ENCODE measurements at regions not wholly inside any gene's neighbourhood (a gene's known extent, or its start where the extent isn't known, plus 50 kb on each side); places are given as distances from the start of the nearest gene placed in this dataset.

DNA sequence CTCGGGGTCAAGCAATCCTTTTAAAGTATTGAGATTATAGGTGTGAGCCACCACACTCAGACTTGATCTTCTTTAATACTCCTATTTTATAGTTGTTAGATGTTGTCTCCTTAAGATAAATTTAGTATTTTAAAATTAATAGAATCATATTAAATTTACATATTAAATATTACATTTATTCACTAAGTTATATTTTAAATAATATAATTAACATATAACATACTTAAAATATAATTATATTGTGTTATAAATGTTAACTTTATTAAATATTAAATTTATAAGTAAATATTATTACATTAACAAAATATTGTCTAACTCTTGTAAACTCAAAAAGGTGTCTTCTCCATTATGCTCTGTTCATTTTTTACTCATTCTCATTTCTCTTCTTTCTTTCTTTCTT is 675.9 kb upstream of the ADGRL4 start:
- Histone ChIP-seq H3K27me3 (ENCODE audit: control insufficient read depth, insufficient read depth, low read length) (no peaks in the 10 kb centered on the region), H3K4me3 (ENCODE audit: low read depth, low read length) (no peak overlapping the region), H3K4me1 (ENCODE audit: control insufficient read depth, insufficient read depth, low read length) (no peaks in the 10 kb centered on the region), H3K36me3 (ENCODE audit: control insufficient read depth, insufficient read depth, low read length) (no peaks in the 10 kb centered on the region), H3K9ac (ENCODE audit: low read depth, low read length) (no peak overlapping the region), H3K9me3 (ENCODE audit: control insufficient read depth, insufficient read depth, low read length) (no peaks in the 10 kb centered on the region)

DNA sequence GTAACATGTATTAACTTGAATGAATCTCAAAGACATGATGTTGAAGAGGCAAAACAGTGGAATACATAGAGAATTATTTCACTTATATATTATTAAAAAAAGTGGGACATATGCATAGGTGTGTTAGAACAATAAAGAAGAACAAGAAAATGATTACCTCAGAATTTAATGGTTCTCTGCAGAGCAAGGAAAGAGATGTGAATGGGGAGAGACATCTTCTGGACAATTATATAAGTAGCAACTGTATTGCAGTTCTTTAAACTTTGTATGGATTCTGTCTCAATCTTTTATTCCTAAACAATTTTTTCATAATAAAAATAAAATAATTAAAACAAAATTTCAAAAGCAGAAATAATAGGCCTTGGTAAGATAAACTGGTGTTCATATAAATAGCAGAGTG is 674.9 kb upstream of the ADGRL4 start:
- no peaks in the 10 kb centered on the region for H3K9me3 ChIP-seq (ENCODE audit: control insufficient read depth, insufficient read depth, low read length)
- no peaks in the 10 kb centered on the region for H3K4me1 ChIP-seq (ENCODE audit: control insufficient read depth, insufficient read depth, low read length)
- H3K27me3 ChIP-seq (ENCODE audit: control insufficient read depth, insufficient read depth, low read length) = no peaks in the 10 kb centered on the region
- H3K9ac ChIP-seq (ENCODE audit: low read depth, low read length) = no peak overlapping the region
- H3K4me3 ChIP-seq (ENCODE audit: low read depth, low read length) = no peak overlapping the region
- H3K36me3 ChIP-seq (ENCODE audit: control insufficient read depth, insufficient read depth, low read length) = no peaks in the 10 kb centered on the region

DNA sequence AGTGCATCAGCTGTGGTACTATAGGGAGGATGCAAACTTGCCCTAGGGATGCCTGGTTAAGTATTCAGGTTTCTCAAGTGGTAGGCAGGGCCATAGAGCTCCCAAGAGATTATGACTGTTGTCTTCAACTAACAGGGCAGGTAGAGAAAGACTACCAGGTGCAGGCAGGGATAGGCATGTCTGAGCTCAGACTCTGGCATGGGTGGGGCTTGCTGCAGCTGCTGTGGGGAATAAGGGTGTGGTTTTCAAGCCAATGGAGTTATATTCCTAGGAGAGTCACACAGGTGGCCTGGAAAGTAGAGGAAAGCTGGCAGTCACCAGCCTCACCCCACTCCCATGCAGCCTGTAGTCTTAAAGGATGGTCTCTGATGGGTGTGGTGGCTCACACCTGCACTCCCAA is 673.4 kb upstream of the ADGRL4 start:
- H3K4me1 ChIP-seq (ENCODE audit: control insufficient read depth, insufficient read depth, low read length) = no peaks in the 10 kb centered on the region
- no peaks in the 10 kb centered on the region for H3K36me3 ChIP-seq (ENCODE audit: control insufficient read depth, insufficient read depth, low read length)
- no peak overlapping the region for H3K9ac ChIP-seq (ENCODE audit: low read depth, low read length)
- no peak overlapping the region for H3K4me3 ChIP-seq (ENCODE audit: low read depth, low read length)
- H3K9me3 ChIP-seq (ENCODE audit: control insufficient read depth, insufficient read depth, low read length) = no peaks in the 10 kb centered on the region
- H3K27me3 ChIP-seq (ENCODE audit: control insufficient read depth, insufficient read depth, low read length) = no peaks in the 10 kb centered on the region

DNA sequence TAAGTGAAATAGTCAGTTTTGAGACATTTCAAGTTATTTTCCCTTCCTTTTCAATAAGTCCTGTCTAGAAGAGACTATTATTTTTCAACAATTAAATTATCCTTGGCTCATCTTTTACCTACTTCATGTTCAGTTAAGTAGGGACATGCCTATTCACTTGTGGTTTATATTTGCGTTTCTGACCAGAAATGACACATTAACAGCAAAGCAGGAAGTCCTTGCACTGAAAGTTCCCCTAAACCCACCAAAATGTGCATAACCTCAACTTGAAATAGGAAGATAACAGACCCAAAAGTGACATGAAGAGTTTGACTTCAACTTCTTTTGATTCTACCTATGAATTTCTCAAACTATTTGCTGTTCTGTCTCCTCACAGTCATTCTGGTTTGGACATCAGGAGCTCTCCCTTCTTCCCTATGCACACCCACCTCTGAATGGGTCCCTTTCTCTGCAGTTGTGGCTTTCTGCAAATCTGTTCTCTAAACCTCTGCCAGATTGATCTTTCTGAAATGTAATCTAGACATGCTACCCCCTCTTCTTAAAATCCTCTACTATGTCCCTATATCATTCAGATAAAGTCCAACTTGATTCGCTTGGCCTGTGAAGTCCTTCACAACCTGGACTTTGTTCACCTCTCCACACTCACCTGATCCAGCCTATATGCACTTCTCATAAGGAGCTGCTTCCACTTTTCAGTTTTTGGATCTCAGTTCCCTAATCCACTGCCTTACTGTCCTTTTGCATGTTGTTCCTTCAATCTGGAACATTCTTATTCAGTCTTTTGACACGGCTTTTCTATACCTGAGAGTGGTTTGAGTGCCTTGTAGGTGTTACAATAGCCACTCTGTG is 661.5 kb upstream of the ADGRL4 start:
- Histone ChIP-seq H3K27me3 (ENCODE audit: control insufficient read depth, insufficient read depth, low read length) (no peaks in the 10 kb centered on the region), H3K9ac (ENCODE audit: low read depth, low read length) (no peak overlapping the region), H3K36me3 (ENCODE audit: control insufficient read depth, insufficient read depth, low read length) (no peaks in the 10 kb centered on the region), H3K9me3 (ENCODE audit: control insufficient read depth, insufficient read depth, low read length) (no peaks in the 10 kb centered on the region), H3K4me1 (ENCODE audit: control insufficient read depth, insufficient read depth, low read length) (no peaks in the 10 kb centered on the region), H3K4me3 (ENCODE audit: low read depth, low read length) (no peak overlapping the region)

DNA sequence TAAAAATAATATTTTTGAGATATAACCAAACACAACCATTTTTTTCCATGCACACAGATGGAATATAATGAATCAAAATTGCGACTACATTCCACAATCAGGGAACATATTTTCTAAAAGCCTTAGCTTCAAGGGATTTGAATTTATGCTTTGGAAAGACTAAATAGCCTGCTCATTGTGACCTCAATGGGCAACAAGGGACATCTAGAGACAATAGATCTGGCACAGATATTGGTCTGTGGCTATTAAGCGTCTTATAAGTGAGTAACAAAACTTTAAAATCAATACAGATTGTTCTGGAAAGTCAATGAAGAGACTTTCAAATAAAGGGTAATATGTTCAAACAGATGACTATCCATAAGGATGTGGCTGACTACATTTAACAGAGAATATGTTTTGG is 660.6 kb upstream of the ADGRL4 start:
- H3K4me1 ChIP-seq (ENCODE audit: control insufficient read depth, insufficient read depth, low read length) = no peaks in the 10 kb centered on the region
- H3K9me3 ChIP-seq (ENCODE audit: control insufficient read depth, insufficient read depth, low read length) = no peaks in the 10 kb centered on the region
- H3K36me3 ChIP-seq (ENCODE audit: control insufficient read depth, insufficient read depth, low read length) = no peaks in the 10 kb centered on the region
- H3K9ac ChIP-seq (ENCODE audit: low read depth, low read length) = no peak overlapping the region
- H3K4me3 ChIP-seq (ENCODE audit: low read depth, low read length) = no peak overlapping the region
- H3K27me3 ChIP-seq (ENCODE audit: control insufficient read depth, insufficient read depth, low read length) = no peaks in the 10 kb centered on the region

DNA sequence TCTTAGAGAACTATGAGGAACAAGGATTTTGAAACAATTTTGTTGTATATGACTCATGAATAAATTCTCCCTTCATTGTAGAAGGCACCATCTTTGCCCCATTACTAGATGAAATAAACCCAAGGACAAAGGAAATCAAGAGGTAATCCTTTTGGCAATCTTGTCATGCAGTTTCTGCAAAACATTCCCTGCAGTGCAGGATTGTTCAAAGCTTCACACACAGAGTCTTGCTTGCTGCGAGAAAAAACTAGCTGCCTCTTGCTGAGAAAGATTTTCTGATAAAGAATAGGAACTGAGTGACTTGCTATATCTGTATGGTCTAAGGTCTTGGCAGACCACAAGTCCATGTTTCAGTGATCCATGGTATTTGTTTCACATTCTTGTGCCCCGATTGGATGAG is 657.4 kb upstream of the ADGRL4 start:
- Histone ChIP-seq H3K4me3 (ENCODE audit: low read depth, low read length) (no peak overlapping the region), H3K27me3 (ENCODE audit: control insufficient read depth, insufficient read depth, low read length) (no peaks in the 10 kb centered on the region), H3K36me3 (ENCODE audit: control insufficient read depth, insufficient read depth, low read length) (no peaks in the 10 kb centered on the region), H3K4me1 (ENCODE audit: control insufficient read depth, insufficient read depth, low read length) (no peaks in the 10 kb centered on the region), H3K9ac (ENCODE audit: low read depth, low read length) (no peak overlapping the region), H3K9me3 (ENCODE audit: control insufficient read depth, insufficient read depth, low read length) (no peaks in the 10 kb centered on the region)

DNA sequence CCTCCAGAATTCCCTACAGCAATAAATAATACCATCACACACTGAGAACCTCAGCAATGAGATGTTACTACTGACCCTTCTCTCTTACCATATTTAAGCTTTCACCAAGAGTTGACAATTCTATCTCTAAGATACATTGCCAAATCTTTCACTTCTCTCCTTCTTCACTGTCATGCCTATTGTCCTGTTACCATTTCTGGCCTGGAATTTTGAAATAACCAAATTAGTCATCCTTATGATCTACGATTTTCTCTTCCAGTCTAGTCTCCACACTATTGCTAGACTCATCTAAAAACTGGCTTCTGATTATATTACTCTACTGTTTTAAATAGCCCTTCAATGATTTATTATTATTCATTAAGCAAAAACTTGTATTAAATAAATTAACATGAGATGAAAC is 656.1 kb upstream of the ADGRL4 start:
- no peak overlapping the region for H3K4me3 ChIP-seq (ENCODE audit: low read depth, low read length)
- H3K36me3 ChIP-seq (ENCODE audit: control insufficient read depth, insufficient read depth, low read length) = no peaks in the 10 kb centered on the region
- H3K4me1 ChIP-seq (ENCODE audit: control insufficient read depth, insufficient read depth, low read length) = peaks cover 5% of the 10 kb centered on the region
- H3K9ac ChIP-seq (ENCODE audit: low read depth, low read length) = no peak overlapping the region
- H3K27me3 ChIP-seq (ENCODE audit: control insufficient read depth, insufficient read depth, low read length) = no peaks in the 10 kb centered on the region
- no peaks in the 10 kb centered on the region for H3K9me3 ChIP-seq (ENCODE audit: control insufficient read depth, insufficient read depth, low read length)

DNA sequence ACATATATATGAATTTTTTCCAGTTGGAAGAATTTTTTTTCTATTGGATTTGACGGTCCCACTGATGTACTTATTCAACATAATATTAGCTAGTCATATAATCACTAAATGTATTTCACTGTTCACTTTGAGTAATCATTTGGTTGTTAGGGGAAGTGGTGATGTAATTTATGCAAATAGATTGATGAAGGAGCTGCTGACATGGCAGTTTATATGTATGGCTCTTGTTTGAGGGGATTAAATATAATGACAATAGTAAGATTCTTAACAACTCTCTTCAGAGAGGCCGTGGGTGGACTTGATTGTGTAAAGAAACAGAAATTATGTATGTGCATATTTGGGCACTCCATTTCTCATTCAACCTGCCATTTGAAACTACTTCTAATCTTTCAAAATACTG is 653.6 kb upstream of the ADGRL4 start:
- Histone ChIP-seq H3K9ac (ENCODE audit: low read depth, low read length) (no peak overlapping the region), H3K4me3 (ENCODE audit: low read depth, low read length) (no peak overlapping the region), H3K9me3 (ENCODE audit: control insufficient read depth, insufficient read depth, low read length) (no peaks in the 10 kb centered on the region), H3K36me3 (ENCODE audit: control insufficient read depth, insufficient read depth, low read length) (no peaks in the 10 kb centered on the region), H3K27me3 (ENCODE audit: control insufficient read depth, insufficient read depth, low read length) (no peaks in the 10 kb centered on the region), H3K4me1 (ENCODE audit: control insufficient read depth, insufficient read depth, low read length) (peaks cover 7% of the 10 kb centered on the region)

DNA sequence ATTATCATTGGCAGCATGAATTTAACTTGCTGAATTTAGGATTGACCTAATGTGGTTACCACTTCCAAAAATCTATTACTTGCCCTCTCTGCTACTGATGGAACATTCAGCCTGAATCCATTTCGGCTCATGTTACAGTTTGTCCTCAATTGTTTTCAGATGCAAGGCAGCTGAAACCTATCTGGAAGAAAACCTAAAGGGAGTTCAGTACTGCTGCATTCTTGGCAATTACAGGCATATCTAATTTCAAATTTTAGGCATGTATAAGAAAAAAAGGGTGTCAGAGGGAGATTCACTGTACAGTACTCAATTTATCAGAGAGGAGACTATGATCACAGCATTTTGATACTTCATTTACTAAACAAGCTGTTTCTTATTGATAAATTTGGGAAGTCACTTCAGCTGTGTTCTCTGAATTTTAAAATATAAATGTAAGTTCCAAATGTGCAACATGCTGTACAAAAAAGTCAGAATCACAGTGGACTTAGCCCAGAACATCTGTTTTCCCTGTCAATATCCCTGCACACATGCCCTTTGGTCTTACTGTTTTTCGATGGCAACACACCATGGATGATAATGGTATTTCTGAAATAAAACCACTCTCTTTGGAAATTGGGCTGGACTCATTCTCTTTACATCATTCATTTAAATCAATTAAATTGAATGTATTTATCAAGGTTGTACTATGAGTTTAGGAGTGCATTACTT is 651.6 kb upstream of the ADGRL4 start:
- no peak overlapping the region for H3K4me3 ChIP-seq (ENCODE audit: low read depth, low read length)
- H3K4me1 ChIP-seq (ENCODE audit: control insufficient read depth, insufficient read depth, low read length) = peaks cover 7% of the 10 kb centered on the region
- H3K27me3 ChIP-seq (ENCODE audit: control insufficient read depth, insufficient read depth, low read length) = no peaks in the 10 kb centered on the region
- no peaks in the 10 kb centered on the region for H3K36me3 ChIP-seq (ENCODE audit: control insufficient read depth, insufficient read depth, low read length)
- no peaks in the 10 kb centered on the region for H3K9me3 ChIP-seq (ENCODE audit: control insufficient read depth, insufficient read depth, low read length)
- H3K9ac ChIP-seq (ENCODE audit: low read depth, low read length) = no peak overlapping the region

DNA sequence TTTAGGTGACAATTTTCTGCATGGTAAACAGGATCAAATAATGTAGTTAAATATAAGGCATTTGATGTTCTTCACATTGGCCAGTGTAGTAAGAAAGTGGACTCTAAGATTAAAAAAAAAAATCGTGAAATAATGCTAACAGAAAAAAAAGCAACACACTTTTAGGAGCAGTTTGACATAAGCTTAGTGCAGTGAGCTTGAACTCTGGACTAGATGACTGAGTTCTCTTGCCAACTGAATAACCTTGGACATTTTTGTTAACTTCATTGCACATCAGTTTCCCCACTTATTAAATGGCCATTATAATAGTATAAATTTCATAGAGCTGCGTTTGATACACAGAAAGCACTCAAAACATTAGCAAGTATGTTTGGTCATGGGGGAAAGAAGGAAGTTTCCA is 649.3 kb upstream of the ADGRL4 start:
- no peaks in the 10 kb centered on the region for H3K27me3 ChIP-seq (ENCODE audit: control insufficient read depth, insufficient read depth, low read length)

DNA sequence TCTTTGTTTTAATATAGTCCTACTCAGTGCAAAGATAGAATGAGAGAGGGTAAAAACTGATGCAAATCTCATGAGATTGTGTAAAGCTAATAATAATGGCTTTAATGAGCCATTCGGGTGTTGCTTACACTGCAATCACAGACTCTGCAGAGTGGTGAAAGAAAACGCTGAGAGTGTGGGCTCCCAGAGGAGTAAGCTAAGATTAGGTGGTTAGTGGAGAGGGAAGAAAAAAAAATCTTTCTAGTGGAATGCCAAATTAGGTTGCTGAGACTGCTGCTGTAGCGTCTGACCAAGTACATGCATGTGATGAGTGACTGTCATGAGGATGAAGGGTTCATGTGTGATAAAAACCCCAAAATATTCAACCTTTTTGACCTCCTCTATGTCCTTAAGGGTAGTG is 645.9 kb upstream of the ADGRL4 start:
- no peaks in the 10 kb centered on the region for H3K27me3 ChIP-seq (ENCODE audit: control insufficient read depth, insufficient read depth, low read length)
- peaks cover under 1% of the 10 kb centered on the region for H3K4me1 ChIP-seq (ENCODE audit: control insufficient read depth, insufficient read depth, low read length)
- H3K4me3 ChIP-seq (ENCODE audit: low read depth, low read length) = no peak overlapping the region
- H3K36me3 ChIP-seq (ENCODE audit: control insufficient read depth, insufficient read depth, low read length) = no peaks in the 10 kb centered on the region
- H3K9me3 ChIP-seq (ENCODE audit: control insufficient read depth, insufficient read depth, low read length) = no peaks in the 10 kb centered on the region
- H3K9ac ChIP-seq (ENCODE audit: low read depth, low read length) = no peak overlapping the region

More for the DNA sequence above, 649.3 kb upstream of the ADGRL4 start:
- Histone ChIP-seq H3K4me3 (ENCODE audit: low read depth, low read length) (no peak overlapping the region), H3K36me3 (ENCODE audit: control insufficient read depth, insufficient read depth, low read length) (no peaks in the 10 kb centered on the region), H3K4me1 (ENCODE audit: control insufficient read depth, insufficient read depth, low read length) (peaks cover 7% of the 10 kb centered on the region), H3K9ac (ENCODE audit: low read depth, low read length) (no peak overlapping the region), H3K9me3 (ENCODE audit: control insufficient read depth, insufficient read depth, low read length) (no peaks in the 10 kb centered on the region)

DNA sequence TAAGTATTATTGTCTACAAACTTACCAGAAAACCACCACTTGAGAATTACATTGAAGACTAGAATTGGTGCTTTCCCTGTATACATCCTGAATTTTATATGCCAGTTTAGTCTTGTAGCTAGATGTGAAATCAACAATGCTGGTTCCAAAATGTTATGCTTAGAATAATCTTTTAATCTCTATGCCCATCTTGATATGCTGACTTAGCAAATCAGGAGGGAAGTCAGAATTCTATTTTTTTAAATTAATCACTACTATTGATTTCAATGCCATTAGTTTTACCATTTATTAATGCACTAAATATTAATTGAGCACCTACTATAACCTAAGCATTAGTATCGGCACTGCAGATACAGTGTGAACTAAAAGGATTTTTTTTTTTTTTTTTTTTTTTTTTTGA is 641.6 kb upstream of the ADGRL4 start:
- Histone ChIP-seq H3K9ac (ENCODE audit: low read depth, low read length) (no peak overlapping the region), H3K27me3 (ENCODE audit: control insufficient read depth, insufficient read depth, low read length) (no peaks in the 10 kb centered on the region), H3K36me3 (ENCODE audit: control insufficient read depth, insufficient read depth, low read length) (no peaks in the 10 kb centered on the region), H3K4me3 (ENCODE audit: low read depth, low read length) (no peak overlapping the region), H3K9me3 (ENCODE audit: control insufficient read depth, insufficient read depth, low read length) (no peaks in the 10 kb centered on the region), H3K4me1 (ENCODE audit: control insufficient read depth, insufficient read depth, low read length) (no peaks in the 10 kb centered on the region)

Data from iPS-15b (cell line).